ENCODE measurements at regions not wholly inside any gene's neighbourhood (a gene's known extent, or its start where the extent isn't known, plus 50 kb on each side); places are given as distances from the start of the nearest gene placed in this dataset.

DNA sequence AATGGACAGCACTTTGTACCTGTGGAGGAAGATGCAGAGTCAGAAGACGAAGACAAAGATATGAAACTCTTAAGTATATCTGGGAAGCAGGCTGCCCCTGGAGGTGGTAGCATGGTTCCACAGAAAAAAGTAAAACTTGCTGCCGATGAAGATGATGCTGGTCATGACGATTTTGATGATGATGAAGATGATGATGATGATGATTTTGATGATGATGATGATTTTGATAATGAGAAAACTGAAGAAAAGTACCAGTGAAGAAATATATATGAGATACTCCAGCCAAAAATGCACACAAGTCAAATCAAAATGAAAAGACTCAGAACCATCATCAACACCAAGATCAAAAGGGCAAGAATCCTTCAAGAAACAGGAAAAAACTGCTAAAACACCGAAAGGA is 268.5 kb upstream of the EEF2KMT start:
- no peak overlapping the region for H2BK5ac ChIP-seq (ENCODE audit: low read depth, low read length, poor library complexity, severe bottlenecking)
- H4K20me1 ChIP-seq (ENCODE audit: insufficient read depth, low read length), result no peaks in the 10 kb centered on the region
- no peak overlapping the region for H2BK120ac ChIP-seq (ENCODE audit: low read depth, low read length)
- H3K4me2 ChIP-seq (ENCODE audit: low read depth, low read length), result no peak overlapping the region
- no peak overlapping the region for H4K8ac ChIP-seq (ENCODE audit: low read depth in 2 of 2, low read length in 2 of 2)
- no peak for TF ChIP-seq NFE2L2 (IDR thresholded peaks at IDR 0.05; ENCODE audit: low read depth, low read length)
- H3K9me1 ChIP-seq (ENCODE audit: insufficient read depth, low read length), result no peaks in the 10 kb centered on the region
- no peak for ATAC-seq (ENCODE audit: low read depth)
- no peak overlapping the region for H3K4ac ChIP-seq (ENCODE audit: low read depth, low read length)
- H3K36me3 ChIP-seq (ENCODE audit: control insufficient read depth, insufficient read depth, low read length), result no peaks in the 10 kb centered on the region
- H3K4me3 ChIP-seq (ENCODE audit: insufficient read depth, low read depth, low read length), result no peak overlapping the region
- no peak overlapping the region for H3K9ac ChIP-seq (ENCODE audit: low read depth, low read length)
- H2AK9ac ChIP-seq (replicated peaks; ENCODE audit: low read depth, low read length, poor library complexity), result no peak overlapping the region
- H3K23ac ChIP-seq (ENCODE audit: low read depth, low read length), result no peak overlapping the region
- DNase-seq, result no peak
- POLR2A ChIA-PET (ENCODE audit: unreplicated experiment), result no interaction called here
- WGBS, 2 experiments (ENCODE audit: extremely low coverage in 2 of 2, insufficient read length in 1 of 2), result 100% methylated on average over 1 of the region's 4 CpGs; no CpG with 5 or more reads in 1 of the 2 experiments
- in situ Hi-C loops (cut with MboI; ENCODE audit: low sequenced_read_pairs), result no loop called here
- no peak overlapping the region for H2BK20ac ChIP-seq (ENCODE audit: low read depth, low read length)
- no peak overlapping the region for H4K5ac ChIP-seq (ENCODE audit: low read depth, low read length)
- no peak overlapping the region for H2AFZ ChIP-seq (replicated peaks; ENCODE audit: low read length, poor library complexity)
- CTCF ChIA-PET, result no interaction called here
- no peak overlapping the region for H3K56ac ChIP-seq (ENCODE audit: extremely low read depth, insufficient read depth, low read length)
- no peaks in the 10 kb centered on the region for H3K27me3 ChIP-seq (ENCODE audit: control insufficient read depth, insufficient read depth, low read length)
- BruUV-seq (replicated peaks), result no TSS peak
- no peak overlapping the region for H2BK15ac ChIP-seq (ENCODE audit: low read depth, low read length)
- dilution Hi-C loops (cut with HindIII; ENCODE audit: low sequenced_read_pairs, unreplicated experiment), result no loop called here
- H3K9me3 ChIP-seq (ENCODE audit: control insufficient read depth, insufficient read depth, low read length), result peaks cover 13% of the 10 kb centered on the region
- H3K79me1 ChIP-seq (ENCODE audit: low read depth in 1 of 2, low read length in 2 of 2), result no peaks in the 10 kb centered on the region
- intact Hi-C loops (cut with micrococcal nuclease), result no loop called here
- no peak overlapping the region for H2AK5ac ChIP-seq (ENCODE audit: low read depth, low read length)
- H3K27ac ChIP-seq (ENCODE audit: insufficient read depth, low read length), result no peak overlapping the region
- no peak overlapping the region for H3K14ac ChIP-seq (replicated peaks; ENCODE audit: low read depth, low read length)
- H4K91ac ChIP-seq (ENCODE audit: insufficient read depth, low read depth, low read length), result no peak overlapping the region
- no peak overlapping the region for H3K18ac ChIP-seq (ENCODE audit: low read depth, low read length)
- H3K4me1 ChIP-seq (ENCODE audit: control insufficient read depth, insufficient read depth, low read length), result no peaks in the 10 kb centered on the region
